Keratinocyte (primary cell): ENCODE measurements at regions not wholly inside any gene's neighbourhood (a gene's known extent, or its start where the extent isn't known, plus 50 kb on each side); places are given as distances from the start of the nearest gene placed in this dataset.

Source experiments
- DNase-seq: peaks from one replicate; pipeline ENCODE4 v3.0.0-alpha.2; 2011; ENCODE audit warnings: low read depth, missing footprints, low spot score
- FAIRE-seq: peaks from 2 replicates; lab custom pipeline; 2011; peaks lifted over from hg19 to GRCh38; lab: Jason Lieb, UNC
- H2AFZ ChIP-seq: 2 replicates; pipeline ENCODE4 v1.6.0; 2012; ENCODE audit warnings: low read length, control low read depth, inconsistent platforms; ENCODE audit not compliant: control insufficient read depth
- H3K27ac ChIP-seq: 2 replicates; pipeline ENCODE4 v1.5.1; 2011; ENCODE audit warnings: low read length; ENCODE audit not compliant: control insufficient read depth, insufficient read depth
- H3K27me3 ChIP-seq: 3 replicates; pipeline ENCODE4 v1.6.0; 2011; ENCODE audit warnings: low read length; ENCODE audit not compliant: control insufficient read depth, insufficient read depth; ENCODE audit errors: extremely low read depth
- H3K36me3 ChIP-seq, 2 experiments: 2 replicates in 1 of 2; 3 replicates in 1 of 2; pipeline ENCODE4 v1.5.1; 2011; ENCODE audit warnings: low read length in 2 of 2, mild to moderate bottlenecking in 1 of 2; ENCODE audit not compliant: control insufficient read depth in 2 of 2, insufficient read depth in 2 of 2; ENCODE audit errors: extremely low read depth in 1 of 2
- H3K4me1 ChIP-seq: 3 replicates; pipeline ENCODE4 v1.5.1; 2011; ENCODE audit warnings: low read length; ENCODE audit not compliant: control insufficient read depth, insufficient read depth; ENCODE audit errors: extremely low read depth
- H3K4me2 ChIP-seq: 3 replicates; pipeline ENCODE4 v1.6.0; 2011; ENCODE audit warnings: low read depth, low read length; ENCODE audit not compliant: control insufficient read depth, insufficient read depth; ENCODE audit errors: extremely low read depth
- H3K4me3 ChIP-seq, 3 experiments: fragments of 200-600 bp in 1 of 3; sonication (generic) in 1 of 3; 2 replicates in 2 of 3; 3 replicates in 1 of 3; pipeline ENCODE4 v1.5.1; 2011 to 2016; ENCODE audit warnings: low read length in 3 of 3, mild to moderate bottlenecking in 3 of 3, control low read depth in 2 of 3, inconsistent platforms in 1 of 3, low read depth in 1 of 3, mixed read lengths in 1 of 3, mixed run types in 1 of 3, moderate library complexity in 1 of 3; ENCODE audit not compliant: control insufficient read depth in 2 of 3, insufficient read depth in 2 of 3; ENCODE audit errors: extremely low read depth in 1 of 3
- H3K79me2 ChIP-seq: 2 replicates; pipeline ENCODE4 v1.6.0; 2012; ENCODE audit warnings: low read length; ENCODE audit not compliant: control insufficient read depth, insufficient read depth
- H3K9ac ChIP-seq: 3 replicates; pipeline ENCODE4 v1.6.0; 2011; ENCODE audit warnings: low read length; ENCODE audit not compliant: control insufficient read depth, insufficient read depth; ENCODE audit errors: extremely low read depth
- H3K9me1 ChIP-seq: 3 replicates; pipeline ENCODE4 v1.6.0; 2011; ENCODE audit warnings: low read length; ENCODE audit not compliant: control insufficient read depth, insufficient read depth; ENCODE audit errors: extremely low read depth
- H3K9me3 ChIP-seq: 2 replicates; pipeline ENCODE4 v1.5.1; 2012; ENCODE audit warnings: low read depth, low read length; ENCODE audit not compliant: control insufficient read depth
- H4K20me1 ChIP-seq: 3 replicates; pipeline ENCODE4 v1.6.0; 2011; ENCODE audit warnings: low read length; ENCODE audit not compliant: control insufficient read depth, insufficient read depth; ENCODE audit errors: extremely low read depth
- CTCF ChIP-seq, 3 experiments: IDR thresholded peaks in 1 of 3; conservative IDR thresholded peaks in 1 of 3; optimal IDR thresholded peaks in 1 of 3; 2 replicates in 2 of 3; 3 replicates in 1 of 3; pipeline versions ENCODE3 to v1.5.1; 2011; ENCODE audit warnings: low read length in 3 of 3, mild to moderate bottlenecking in 3 of 3, moderate library complexity in 2 of 3, control low read depth in 1 of 3, inconsistent platforms in 1 of 3; ENCODE audit not compliant: insufficient read depth in 2 of 3; ENCODE audit errors: extremely low read depth in 1 of 3
- EZH2 ChIP-seq: IDR thresholded peaks from one replicate; pipeline ENCODE4 v1.6.1; 2012; ENCODE audit warnings: inconsistent platforms, mild to moderate bottlenecking, low read length, moderate library complexity
- dilution Hi-C: fragments of 300-500 bp; cut with MboI; formaldehyde crosslinking; loops from one replicate; pipeline ENCODE4 v1.7.0; 2020; ENCODE audit warnings: low sequenced_read_pairs; ENCODE audit not compliant: extremely low pct_ligation_motif_present

- H2AFZ ChIP-seq = no peak overlapping the region
- H3K79me2 ChIP-seq = peaks cover 93% of the 10 kb centered on the region
- peaks cover 8% of the 10 kb centered on the region for H3K4me1 ChIP-seq
- FAIRE-seq (no peak), DNase-seq (no peak)
- H3K9ac ChIP-seq = no peak overlapping the region
- no peak overlapping the region for H3K27ac ChIP-seq
- peaks cover 3% of the 10 kb centered on the region for H3K9me1 ChIP-seq
- no peak overlapping the region for H3K4me3 ChIP-seq
- peaks cover 0 to 5% of the 10 kb centered on the region in 2 experiments for H3K36me3 ChIP-seq
- no peak overlapping the region for H3K4me2 ChIP-seq
- dilution Hi-C loops = no loop called here
- H4K20me1 ChIP-seq = peaks cover 21% of the 10 kb centered on the region
- TF ChIP-seq CTCF (optimal IDR thresholded peaks at IDR 0.05 in 1 of 3, IDR thresholded peaks at IDR 0.05 in 1 of 3, conservative IDR thresholded peaks at IDR 0.05 in 1 of 3; ENCODE audit: extremely low read depth in 1 of 3, insufficient read depth in 2 of 3, low read length in 3 of 3) = no peak
- TF ChIP-seq EZH2 = no peak
- no peaks in the 10 kb centered on the region for H3K9me3 ChIP-seq
- no peaks in the 10 kb centered on the region for H3K27me3 ChIP-seq
Observed at GRCh38 chr17:72476575-72476986, 355.8 kb downstream of the SOX9 start.

GRCh38 chr17:72477491-72477890 is 356.7 kb downstream of the SOX9 start:
- no peaks in the 10 kb centered on the region for H3K27me3 ChIP-seq
- no peak overlapping the region for H3K4me3 ChIP-seq
- H3K36me3 ChIP-seq = peaks cover 0 to 5% of the 10 kb centered on the region in 2 experiments
- dilution Hi-C loops = no loop called here
- H3K9me1 ChIP-seq = peaks cover 3% of the 10 kb centered on the region
- DNase-seq (no peak), FAIRE-seq (no peak)
- no peak overlapping the region for H2AFZ ChIP-seq
- no peak overlapping the region for H3K27ac ChIP-seq
- peaks cover 93% of the 10 kb centered on the region for H3K79me2 ChIP-seq
- H4K20me1 ChIP-seq = peaks cover 16% of the 10 kb centered on the region
- TF ChIP-seq EZH2 (no peak), CTCF (optimal IDR thresholded peaks at IDR 0.05 in 1 of 3, IDR thresholded peaks at IDR 0.05 in 1 of 3, conservative IDR thresholded peaks at IDR 0.05 in 1 of 3; ENCODE audit: extremely low read depth in 1 of 3, insufficient read depth in 2 of 3, low read length in 3 of 3) (no peak)
- H3K4me1 ChIP-seq = peaks cover 8% of the 10 kb centered on the region
- H3K9me3 ChIP-seq = no peaks in the 10 kb centered on the region
- H3K9ac ChIP-seq = no peak overlapping the region
- peak overlapping the region; percentile 16 for H3K4me2 ChIP-seq
